Uterus (tissue), 3 donors: ENCODE measurements at regions not wholly inside any gene's neighbourhood (a gene's known extent, or its start where the extent isn't known, plus 50 kb on each side); places are given as distances from the start of the nearest gene placed in this dataset.
A peak's percentile ranks its signal among the peaks of the same experiment; 100 is the strongest.

Experiments used
- DNase-seq, 2 donors: peaks; one replicate each; pipeline ENCODE4 v3.0.0-alpha.2; 2019 to 2020
- H3K27ac ChIP-seq, 2 donors: fragments of 200-600 bp; sonication (generic); 1 replicate in 1 of 2; 2 replicates in 1 of 2; pipeline ENCODE4 v1.5.1; 2016 to 2018
- H3K27me3 ChIP-seq, 2 donors: fragments of 200-600 bp; sonication (generic); one replicate each; pipeline ENCODE4 v1.5.1; 2018 to 2019; ENCODE audit warnings: control low read depth in 1 of 2
- H3K36me3 ChIP-seq, 2 donors: fragments of 200-600 bp; sonication (generic); one replicate each; pipeline ENCODE4 v1.5.1; 2019; ENCODE audit warnings: control low read depth in 1 of 2
- H3K4me1 ChIP-seq, 2 donors: fragments of 200-600 bp; sonication (generic); one replicate each; pipeline ENCODE4 v1.5.1; 2018 to 2019; ENCODE audit warnings: control low read depth in 1 of 2
- H3K4me3 ChIP-seq, 2 donors: fragments of 200-600 bp; sonication (generic); 1 replicate in 1 of 2; 2 replicates in 1 of 2; pipeline ENCODE4 v1.5.1; 2018 to 2019; ENCODE audit warnings: mild to moderate bottlenecking in 1 of 2
- H3K9me3 ChIP-seq, 2 donors: fragments of 200-600 bp; sonication (generic); one replicate each; pipeline ENCODE4 v1.5.1; 2019; ENCODE audit warnings: control low read depth in 1 of 2
- POLR2A ChIP-seq, 2 donors: fragments of 450-650 bp; IDR thresholded peaks; one replicate each; pipeline ENCODE4 v1.6.1; 2016; ENCODE audit warnings: antibody characterized with exemption in 2 of 2, mild to moderate bottlenecking in 1 of 2, moderate library complexity in 1 of 2
- intact Hi-C: fragments of 100-400 bp; cut with DNase I; formaldehyde crosslinking; loops from one replicate; pipeline ENCODE4 v1.15.1; 2023; ENCODE audit warnings: low total_unique reads
- TF ChIP-seq, protein P1 (sequence below), 4 experiments: fragments of 200-600 bp in 2 of 4; fragments of 450-650 bp in 2 of 4; sonication (generic) in 2 of 4; IDR thresholded peaks; one replicate each; pipeline ENCODE4 v1.5.1; 2016 to 2019; ENCODE audit warnings: antibody characterized with exemption in 4 of 4, mild to moderate bottlenecking in 2 of 4, moderate library complexity in 1 of 4
- donor health status: DM: yes; HTN: yes; CAD: no.

DNA sequence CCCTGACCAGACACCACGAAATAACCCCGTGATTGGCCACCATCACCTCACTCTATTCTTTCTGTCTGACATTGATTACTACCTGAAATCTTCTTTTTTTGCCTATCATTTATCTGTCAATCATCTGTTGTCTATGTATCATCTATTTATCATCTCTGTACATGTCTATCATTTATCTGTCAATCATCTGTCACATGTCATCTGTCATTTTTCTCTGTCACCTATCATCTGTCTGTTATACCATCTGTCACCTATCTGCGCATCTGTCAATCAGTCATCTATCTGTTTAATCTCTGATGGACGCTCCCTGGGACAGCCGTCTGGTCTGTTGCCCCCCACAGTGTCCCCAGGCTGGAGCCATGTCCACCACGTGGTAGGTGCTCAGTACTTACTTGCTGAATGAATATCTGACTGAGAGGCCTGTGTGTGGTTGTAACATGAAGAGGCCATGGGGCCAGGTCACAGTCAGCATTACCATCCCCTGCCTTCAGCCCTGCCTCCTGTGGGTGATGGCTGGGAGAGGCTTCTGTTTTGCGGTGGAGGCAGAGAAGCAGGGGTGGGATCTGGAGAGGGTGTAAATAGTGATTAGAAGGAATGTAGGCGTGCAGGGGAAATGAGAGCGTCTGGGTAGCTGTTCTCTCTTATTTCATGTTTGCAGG is 302.7 kb downstream of the QKI start:
- Histone ChIP-seq H3K4me1 (no peaks in the 10 kb centered on the region), H3K36me3 (no peaks in the 10 kb centered on the region), H3K9me3 (no peaks in the 10 kb centered on the region), H3K4me3 (no peak overlapping the region), H3K27ac (no peak overlapping the region), H3K27me3 (no peaks in the 10 kb centered on the region)
- DNase-seq, result no peak
- TF ChIP-seq POLR2A (IDR thresholded peaks at IDR 0.05), result no peak
- TF ChIP-seq, protein P1, sequence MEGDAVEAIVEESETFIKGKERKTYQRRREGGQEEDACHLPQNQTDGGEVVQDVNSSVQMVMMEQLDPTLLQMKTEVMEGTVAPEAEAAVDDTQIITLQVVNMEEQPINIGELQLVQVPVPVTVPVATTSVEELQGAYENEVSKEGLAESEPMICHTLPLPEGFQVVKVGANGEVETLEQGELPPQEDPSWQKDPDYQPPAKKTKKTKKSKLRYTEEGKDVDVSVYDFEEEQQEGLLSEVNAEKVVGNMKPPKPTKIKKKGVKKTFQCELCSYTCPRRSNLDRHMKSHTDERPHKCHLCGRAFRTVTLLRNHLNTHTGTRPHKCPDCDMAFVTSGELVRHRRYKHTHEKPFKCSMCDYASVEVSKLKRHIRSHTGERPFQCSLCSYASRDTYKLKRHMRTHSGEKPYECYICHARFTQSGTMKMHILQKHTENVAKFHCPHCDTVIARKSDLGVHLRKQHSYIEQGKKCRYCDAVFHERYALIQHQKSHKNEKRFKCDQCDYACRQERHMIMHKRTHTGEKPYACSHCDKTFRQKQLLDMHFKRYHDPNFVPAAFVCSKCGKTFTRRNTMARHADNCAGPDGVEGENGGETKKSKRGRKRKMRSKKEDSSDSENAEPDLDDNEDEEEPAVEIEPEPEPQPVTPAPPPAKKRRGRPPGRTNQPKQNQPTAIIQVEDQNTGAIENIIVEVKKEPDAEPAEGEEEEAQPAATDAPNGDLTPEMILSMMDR (IDR thresholded peaks at IDR 0.05), result no peak
- intact Hi-C loops, result no loop called here

DNA sequence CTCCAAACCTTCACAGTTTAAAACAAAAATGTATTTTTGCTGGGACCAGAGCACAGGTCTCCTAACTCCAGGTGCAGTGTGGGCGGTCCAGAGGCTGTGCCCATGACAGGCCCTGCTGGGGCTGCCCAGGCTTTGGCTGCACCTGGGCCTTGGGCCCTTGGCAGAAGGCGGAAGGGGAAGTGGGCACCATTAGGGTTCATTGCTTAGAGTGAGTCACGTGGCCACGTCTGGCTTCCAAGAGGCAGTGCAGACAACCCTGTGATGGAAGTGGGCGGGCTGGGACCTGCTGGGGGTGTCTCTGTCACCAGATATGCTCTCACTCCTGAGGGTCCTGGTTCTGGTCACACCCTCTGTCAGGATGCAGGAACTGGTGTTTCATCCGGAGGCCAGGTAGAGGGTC is 302.2 kb downstream of the QKI start:
- DNase-seq, result no peak
- H3K4me3 ChIP-seq, result no peak overlapping the region
- H3K36me3 ChIP-seq, result no peaks in the 10 kb centered on the region
- H3K9me3 ChIP-seq, result no peaks in the 10 kb centered on the region
- no peaks in the 10 kb centered on the region for H3K4me1 ChIP-seq
- no peak overlapping the region for H3K27ac ChIP-seq
- TF ChIP-seq POLR2A (IDR thresholded peaks at IDR 0.05), result no peak
- TF ChIP-seq, protein P1 (IDR thresholded peaks at IDR 0.05), result no peak
- intact Hi-C loops, result no loop called here
- no peaks in the 10 kb centered on the region for H3K27me3 ChIP-seq

DNA sequence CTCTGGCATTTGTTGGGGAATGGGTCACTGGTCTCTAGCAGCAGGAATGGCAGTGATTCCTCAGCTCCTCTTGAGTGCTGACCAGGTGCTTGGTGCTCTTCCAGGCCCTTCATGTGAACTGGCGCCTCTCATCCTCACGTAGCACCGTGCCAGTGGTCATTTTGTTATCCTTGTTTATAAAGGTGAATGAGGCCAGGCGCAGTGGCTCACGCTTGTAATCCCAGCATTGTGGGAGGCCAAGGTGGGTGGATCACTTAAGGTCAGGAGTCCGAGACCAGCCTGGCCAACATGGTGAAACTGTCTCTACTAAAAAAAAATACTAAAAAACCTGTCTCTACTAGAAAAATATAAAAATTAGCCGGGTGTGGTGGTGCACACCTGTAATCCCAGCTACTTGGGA is 301.3 kb downstream of the QKI start:
- TF ChIP-seq, protein P1 (IDR thresholded peaks at IDR 0.05), result no peak
- no peak for TF ChIP-seq POLR2A (IDR thresholded peaks at IDR 0.05)
- intact Hi-C loops, result no loop called here
- Histone ChIP-seq H3K27me3 (no peaks in the 10 kb centered on the region), H3K27ac (no peak overlapping the region), H3K36me3 (no peaks in the 10 kb centered on the region), H3K4me1 (no peaks in the 10 kb centered on the region), H3K4me3 (no peak overlapping the region), H3K9me3 (no peaks in the 10 kb centered on the region)
- DNase-seq, result no peak

DNA sequence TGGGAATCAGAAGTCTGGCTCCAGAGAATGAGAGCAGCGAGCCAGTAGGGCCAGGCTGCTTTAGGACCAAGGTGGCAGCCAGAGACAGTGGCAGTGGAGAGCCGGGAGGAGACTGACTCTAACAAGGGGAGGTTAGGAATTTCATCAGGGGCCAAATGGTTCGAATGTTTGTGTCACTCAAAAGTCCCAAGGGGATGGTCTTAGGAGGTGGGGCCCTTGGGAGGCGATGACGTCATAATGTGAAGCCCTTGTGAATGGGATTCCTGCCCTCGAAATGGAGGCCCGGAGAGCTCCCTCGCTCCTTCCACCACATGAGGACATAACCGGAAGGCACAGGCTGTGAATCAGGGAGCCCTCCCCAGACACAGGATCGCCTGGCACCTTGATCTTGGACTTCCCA is 299.7 kb downstream of the QKI start:
- no peak overlapping the region for H3K27ac ChIP-seq
- no peaks in the 10 kb centered on the region for H3K36me3 ChIP-seq
- no peaks in the 10 kb centered on the region for H3K27me3 ChIP-seq
- TF ChIP-seq, protein P1 (IDR thresholded peaks at IDR 0.05), result no peak
- TF ChIP-seq POLR2A (IDR thresholded peaks at IDR 0.05), result no peak
- H3K4me1 ChIP-seq, result no peaks in the 10 kb centered on the region
- H3K4me3 ChIP-seq, result no peak overlapping the region
- intact Hi-C loops, result no loop called here
- no peak for DNase-seq
- H3K9me3 ChIP-seq, result no peaks in the 10 kb centered on the region

DNA sequence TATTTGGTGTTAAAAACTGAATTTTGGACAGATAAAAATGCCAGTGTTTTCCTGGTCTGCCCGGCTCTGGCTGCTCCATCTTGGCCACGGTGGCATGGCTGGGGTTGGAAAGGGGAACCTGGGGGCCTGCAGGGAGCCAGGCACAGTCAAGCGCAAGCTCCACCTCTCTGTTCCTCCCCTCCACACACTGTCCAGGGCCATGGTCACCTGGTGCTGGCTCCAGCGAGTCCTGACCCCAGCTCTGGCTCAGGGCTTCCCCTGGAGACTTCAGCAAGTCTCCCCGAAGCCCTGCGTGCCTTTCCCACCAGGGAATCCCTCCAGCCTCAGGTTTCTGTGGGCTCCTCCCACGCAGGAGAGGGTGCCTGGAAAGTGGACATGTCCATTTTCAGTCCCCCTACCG is 298.5 kb downstream of the QKI start:
- DNase-seq, result no peak
- peak overlapping the region; percentile 36 to 62 for H3K27ac ChIP-seq
- H3K27me3 ChIP-seq, result no peaks in the 10 kb centered on the region
- H3K36me3 ChIP-seq, result no peaks in the 10 kb centered on the region
- no peaks in the 10 kb centered on the region for H3K4me1 ChIP-seq
- TF ChIP-seq, protein P1 (IDR thresholded peaks at IDR 0.05), result no peak
- TF ChIP-seq POLR2A (IDR thresholded peaks at IDR 0.05), result no peak
- H3K9me3 ChIP-seq, result no peaks in the 10 kb centered on the region
- no peak overlapping the region for H3K4me3 ChIP-seq
- intact Hi-C loops, result no loop called here
